GM19463 (cell line): ENCODE measurements at regions not wholly inside any gene's neighbourhood (a gene's known extent, or its start where the extent isn't known, plus 50 kb on each side); places are given as distances from the start of the nearest gene placed in this dataset.

Source experiments
- ATAC-seq: cut with Tn5 transposase; IDR thresholded peaks from one replicate; pipeline ENCODE4 v1.9.1; 2021; ENCODE audit warnings: mild to moderate bottlenecking, moderate library complexity; ENCODE audit not compliant: unreplicated experiment

DNA sequence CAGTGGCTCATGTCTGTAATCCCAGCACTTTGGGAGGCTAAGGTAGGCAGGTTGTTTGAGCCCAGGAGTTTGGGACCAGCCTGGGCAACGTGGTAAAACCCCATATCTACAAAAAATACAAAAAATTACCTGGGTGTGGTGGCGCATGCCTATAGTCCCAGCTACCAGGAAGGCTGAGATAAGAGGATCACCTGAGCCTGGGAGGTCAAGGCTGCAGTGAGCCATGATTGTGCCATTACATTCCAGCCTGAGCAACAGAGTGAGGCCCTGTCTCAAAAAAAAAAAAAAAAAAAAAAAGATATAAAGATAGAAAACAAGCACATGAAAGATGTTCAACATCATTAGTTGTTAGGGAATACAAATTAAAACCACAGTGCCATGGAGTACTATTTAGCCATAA, 65.3 kb upstream of the UGP2 start:
- no peak for ATAC-seq

DNA sequence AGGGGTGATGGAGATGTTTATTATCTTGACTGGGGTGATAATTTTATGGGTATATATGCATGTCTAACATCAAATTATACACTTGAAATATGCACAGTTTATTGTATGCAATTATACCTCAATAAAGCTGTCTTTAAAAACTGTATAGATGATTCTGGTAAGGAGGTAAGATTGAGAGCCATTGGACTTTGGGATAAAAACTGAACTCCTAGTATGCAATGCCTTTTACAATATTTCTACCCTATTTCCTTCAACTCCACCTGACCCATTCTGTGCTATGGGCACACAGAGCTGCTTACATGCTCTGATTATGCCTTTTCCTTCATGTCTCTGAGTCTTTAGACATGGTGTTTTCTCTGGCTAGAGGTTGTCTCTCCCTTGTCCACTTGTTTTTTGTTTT, 63.9 kb upstream of the UGP2 start:
- ATAC-seq, result no peak

DNA sequence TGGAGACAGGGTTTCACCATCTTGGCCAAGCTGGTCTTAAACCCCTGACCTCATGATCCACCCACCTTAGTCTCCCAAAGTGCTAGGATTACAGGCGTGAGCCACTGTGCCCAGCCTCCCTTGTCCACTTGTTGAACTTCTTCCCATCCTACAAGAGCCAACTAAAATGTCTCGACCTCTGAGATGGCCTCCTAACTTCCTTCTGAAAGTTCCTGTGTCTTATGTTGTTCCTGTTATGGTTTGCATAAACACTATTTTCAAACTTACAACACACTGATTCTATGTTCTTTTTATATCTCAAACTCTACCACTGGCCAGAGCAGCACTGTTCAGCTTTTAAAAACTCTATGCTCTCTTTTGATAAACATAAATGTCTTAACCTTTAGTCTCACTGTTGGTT, 63.3 kb upstream of the UGP2 start:
- no peak for ATAC-seq

DNA sequence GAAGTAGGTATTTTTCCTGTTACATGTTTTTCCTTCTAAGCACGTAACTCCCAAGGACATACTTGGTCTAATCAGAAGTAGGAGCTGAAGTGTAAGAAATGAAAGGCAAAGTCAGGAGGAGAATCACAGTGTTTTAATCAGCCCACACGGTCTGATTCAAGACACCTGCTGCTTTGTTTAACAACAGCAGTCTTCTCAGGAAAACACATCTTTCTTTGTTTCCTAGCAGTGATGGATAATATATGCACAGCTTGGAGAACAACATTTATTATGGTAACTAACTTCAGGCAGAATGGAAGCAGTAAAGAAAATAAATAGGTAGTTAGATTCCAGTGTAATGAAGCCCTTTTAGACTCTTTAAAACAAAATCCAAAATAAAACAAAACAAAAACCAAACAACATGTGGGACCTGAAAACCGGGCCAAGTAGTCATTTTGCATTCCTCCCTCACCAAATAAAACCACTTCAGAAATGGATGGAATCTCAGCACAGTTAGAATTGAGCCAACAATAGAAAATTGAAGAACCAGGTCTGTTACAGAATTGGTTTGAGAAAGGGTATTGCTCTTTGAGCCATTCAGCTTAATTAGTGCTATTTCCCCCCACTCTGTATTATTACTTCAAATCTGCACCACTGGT, 61.1 kb upstream of the UGP2 start:
- ATAC-seq, result no peak

DNA sequence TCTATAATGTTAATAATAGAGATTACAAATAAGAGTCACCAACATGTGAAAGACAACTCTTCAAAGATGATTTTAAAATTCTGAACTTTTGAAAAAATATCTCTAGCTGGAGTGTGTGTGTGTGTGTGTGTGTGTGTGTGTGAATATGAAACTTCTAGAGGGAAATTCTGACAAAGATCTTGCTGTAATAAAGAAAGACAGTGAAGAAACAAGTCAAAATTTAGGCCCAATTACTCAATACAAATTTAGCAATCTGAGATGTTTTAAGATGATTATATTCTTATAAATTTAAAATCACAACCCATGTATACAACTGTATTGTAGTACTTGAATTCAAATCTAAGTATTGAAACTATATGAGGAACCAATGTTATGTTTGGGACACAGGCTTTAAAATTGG, 57.2 kb upstream of the UGP2 start:
- no peak for ATAC-seq

DNA sequence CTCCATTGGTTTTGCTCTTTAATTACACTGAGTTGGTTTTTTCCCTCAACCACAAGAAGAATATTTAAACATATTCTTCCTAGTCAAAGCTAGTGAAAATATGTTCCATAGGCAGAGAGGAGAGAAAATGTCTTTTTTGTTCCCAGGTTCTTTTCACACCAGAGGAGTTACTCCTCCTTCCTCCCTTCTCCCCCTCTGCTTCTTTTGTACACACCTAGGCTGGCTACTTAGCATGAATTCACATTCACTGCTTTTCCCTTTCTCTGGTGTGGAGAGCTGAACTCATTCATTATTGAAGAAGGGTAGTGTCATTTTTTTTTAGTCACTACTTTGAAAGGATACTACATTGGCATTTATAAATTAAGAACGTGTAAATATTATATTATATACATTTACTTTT, 56.6 kb upstream of the UGP2 start:
- ATAC-seq, result no peak

DNA sequence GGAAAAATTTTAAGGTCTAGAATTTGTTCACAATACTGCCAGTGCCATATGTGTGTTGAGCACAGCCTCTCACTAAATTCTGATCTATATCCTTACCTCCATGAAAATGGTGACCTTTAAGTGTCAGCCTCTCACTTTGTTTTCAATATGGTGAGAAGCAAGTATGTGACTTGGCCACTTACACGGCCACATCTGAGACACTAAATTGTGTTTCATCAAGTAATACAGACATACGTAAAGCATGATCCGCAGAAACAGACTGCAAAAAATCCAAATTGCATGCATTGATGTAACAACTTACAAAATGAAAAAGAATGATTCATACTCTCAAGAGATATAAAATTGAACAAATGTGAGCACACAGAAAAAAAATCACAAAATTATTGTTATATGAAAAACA, 55.2 kb upstream of the UGP2 start:
- no peak for ATAC-seq

DNA sequence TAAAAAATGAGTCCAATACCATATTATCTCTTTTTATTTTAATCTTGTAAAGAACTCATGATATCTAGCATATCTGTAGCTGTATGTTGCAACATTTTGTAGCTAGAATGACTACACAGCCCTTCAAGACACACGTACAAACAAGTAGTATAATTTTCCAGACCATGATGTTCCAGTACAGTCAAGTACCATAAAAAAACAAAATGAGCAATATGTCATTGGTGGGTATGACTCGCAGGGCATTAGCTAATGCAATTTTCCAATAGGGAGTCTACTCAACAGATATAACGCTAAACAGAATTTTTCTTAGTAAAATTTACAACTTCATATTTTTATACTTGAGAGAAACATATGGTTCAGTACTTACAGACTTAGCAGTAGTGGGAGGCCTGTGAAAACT, 53.6 kb upstream of the UGP2 start:
- ATAC-seq, result no peak

DNA sequence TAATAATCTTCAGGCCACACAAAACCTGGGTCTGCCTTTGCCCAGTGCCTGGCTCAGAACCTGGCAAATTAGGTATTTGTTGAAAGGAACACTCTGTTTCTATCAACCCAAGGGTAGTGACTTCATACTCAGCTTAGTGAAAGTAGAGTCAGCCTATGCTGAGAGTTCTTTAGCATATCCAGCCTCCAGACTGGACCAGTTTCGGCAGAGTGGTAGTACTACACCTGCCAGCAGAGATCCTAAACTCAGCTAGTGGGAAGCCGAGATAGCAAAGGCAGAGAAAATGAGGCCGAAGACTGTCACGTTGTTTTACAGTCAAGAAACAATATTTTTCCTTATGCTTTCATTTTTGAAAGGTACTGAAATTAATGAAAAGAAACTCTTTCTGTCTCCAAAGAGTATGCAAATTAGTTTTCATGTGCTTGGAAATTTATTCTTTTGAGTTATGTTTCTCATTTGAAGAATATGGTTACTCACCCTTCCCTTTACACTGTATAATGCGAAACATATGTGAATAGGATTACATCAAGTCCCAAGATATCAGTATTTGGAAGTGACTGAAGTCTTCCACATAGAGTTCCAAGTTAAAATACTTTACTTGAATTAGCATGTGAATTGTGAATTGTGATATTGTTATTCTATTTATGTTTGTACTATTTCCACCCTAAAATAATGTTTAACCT, 52.2 kb upstream of the UGP2 start:
- ATAC-seq, result no peak

DNA sequence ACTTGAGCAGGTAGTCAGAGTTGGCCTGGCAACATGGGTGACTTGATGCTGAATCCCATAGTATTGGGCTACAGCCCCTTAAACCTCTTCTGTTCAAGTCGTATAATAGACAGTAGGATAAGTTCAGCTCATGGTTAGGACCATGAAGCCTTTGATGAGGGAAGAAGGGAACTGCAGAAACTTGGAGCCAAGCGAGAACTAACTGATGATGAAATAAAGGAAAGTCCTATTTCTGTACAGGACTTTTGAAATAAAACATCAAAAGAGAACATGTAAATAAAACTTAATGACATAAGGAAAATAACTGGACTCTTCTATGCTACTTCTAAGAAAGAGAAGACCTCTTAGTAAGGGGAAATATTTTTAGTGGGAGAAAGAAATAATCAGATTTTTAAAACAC, 51.2 kb upstream of the UGP2 start:
- ATAC-seq, result no peak

DNA sequence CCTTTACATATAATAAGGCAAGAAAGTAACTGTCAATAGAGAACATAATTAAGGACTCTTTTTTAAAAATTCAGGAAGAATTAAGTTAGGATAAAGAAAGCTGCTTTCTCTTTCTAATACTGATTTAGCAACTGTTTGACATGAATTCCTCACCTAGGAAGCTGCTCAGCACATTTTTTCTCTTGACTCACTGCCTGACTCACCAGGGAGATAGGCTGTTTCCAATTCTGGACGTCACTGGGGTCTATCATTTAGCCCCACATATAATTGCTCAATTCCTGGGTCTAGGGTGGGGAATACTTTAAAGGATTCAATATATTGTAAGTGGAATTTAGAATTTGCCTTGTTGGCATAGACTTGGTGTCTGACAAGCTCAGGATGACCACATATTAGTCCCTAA, 50.8 kb upstream of the UGP2 start:
- no peak for ATAC-seq

DNA sequence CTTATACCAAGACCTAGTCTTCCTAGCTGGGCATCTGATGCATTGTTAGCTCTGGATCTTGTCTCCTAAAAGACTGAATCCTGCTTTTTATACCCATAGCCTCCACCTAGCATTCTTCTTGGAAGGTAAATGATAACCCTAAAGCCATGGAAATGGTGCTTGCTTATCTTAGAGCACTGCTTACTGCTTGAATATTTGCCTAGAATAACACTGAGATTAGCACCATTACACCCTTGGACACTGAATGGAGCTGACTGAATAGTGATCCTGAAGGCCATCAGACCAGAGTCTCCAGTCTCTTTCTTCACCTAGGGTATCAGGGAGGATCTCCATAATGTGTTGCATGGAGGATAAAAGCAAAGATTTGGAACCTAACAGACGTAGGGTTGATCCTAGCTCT, 50.3 kb upstream of the UGP2 start:
- ATAC-seq, result no peak
